ENCODE measurements at regions not wholly inside any gene's neighbourhood (a gene's known extent, or its start where the extent isn't known, plus 50 kb on each side); places are given as distances from the start of the nearest gene placed in this dataset.

DNA sequence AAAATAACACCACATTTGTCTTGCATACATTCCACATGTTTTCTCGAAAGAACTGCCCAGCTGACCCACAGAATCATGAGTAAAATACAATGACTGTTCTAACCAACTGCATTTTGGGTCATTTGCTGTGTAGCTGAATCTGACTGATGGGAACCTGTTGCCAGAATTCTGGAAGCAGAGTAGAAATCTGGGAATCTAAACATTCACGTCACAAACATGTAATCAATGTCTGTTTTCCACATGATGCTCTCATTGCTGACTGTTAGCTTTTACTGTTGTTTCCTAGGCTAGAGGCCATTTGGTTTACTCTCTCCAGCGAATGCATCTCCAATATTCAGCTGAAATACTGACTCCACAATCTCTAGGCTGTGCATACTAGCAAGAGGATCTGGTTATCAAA, 710.1 kb downstream of the KCNJ2 start:
- TF ChIP-seq REST (IDR thresholded peaks at IDR 0.05; ENCODE audit: insufficient read depth in 1 of 2, low read depth in 2 of 2, low read length in 1 of 2) (no peak), SIN3A (IDR thresholded peaks at IDR 0.05; ENCODE audit: borderline replicate concordance, insufficient read depth, low read depth, low read length) (no peak), POLR2AphosphoS5 (IDR thresholded peaks at IDR 0.05; ENCODE audit: low read depth, low read length) (no peak), TCF7L2 (IDR thresholded peaks at IDR 0.05; ENCODE audit: low read depth, low read length) (no peak)
- TF ChIP-seq, protein P1, sequence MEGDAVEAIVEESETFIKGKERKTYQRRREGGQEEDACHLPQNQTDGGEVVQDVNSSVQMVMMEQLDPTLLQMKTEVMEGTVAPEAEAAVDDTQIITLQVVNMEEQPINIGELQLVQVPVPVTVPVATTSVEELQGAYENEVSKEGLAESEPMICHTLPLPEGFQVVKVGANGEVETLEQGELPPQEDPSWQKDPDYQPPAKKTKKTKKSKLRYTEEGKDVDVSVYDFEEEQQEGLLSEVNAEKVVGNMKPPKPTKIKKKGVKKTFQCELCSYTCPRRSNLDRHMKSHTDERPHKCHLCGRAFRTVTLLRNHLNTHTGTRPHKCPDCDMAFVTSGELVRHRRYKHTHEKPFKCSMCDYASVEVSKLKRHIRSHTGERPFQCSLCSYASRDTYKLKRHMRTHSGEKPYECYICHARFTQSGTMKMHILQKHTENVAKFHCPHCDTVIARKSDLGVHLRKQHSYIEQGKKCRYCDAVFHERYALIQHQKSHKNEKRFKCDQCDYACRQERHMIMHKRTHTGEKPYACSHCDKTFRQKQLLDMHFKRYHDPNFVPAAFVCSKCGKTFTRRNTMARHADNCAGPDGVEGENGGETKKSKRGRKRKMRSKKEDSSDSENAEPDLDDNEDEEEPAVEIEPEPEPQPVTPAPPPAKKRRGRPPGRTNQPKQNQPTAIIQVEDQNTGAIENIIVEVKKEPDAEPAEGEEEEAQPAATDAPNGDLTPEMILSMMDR (IDR thresholded peaks at IDR 0.05), result no peak
- POLR2A ChIA-PET, result no interaction called here
- Histone ChIP-seq H3K4me3 (ENCODE audit: low read depth in 2 of 2, low read length in 2 of 2) (no peak overlapping the region), H3K36me3 (ENCODE audit: control insufficient read depth, insufficient read depth, low read length) (no peaks in the 10 kb centered on the region), H3K9me3 (ENCODE audit: control insufficient read depth, insufficient read depth, low read depth, low read length) (no peaks in the 10 kb centered on the region), H3K27ac (ENCODE audit: low read length) (no peak overlapping the region), H3K4me1 (ENCODE audit: control insufficient read depth, insufficient read depth, low read length) (no peaks in the 10 kb centered on the region), H3K27me3 (ENCODE audit: control insufficient read depth, insufficient read depth, low read length) (no peaks in the 10 kb centered on the region)
- DNase-seq (ENCODE audit: low read depth, low spot score) (no peak), ATAC-seq (no peak)
- BruUV-seq (replicated peaks), result no TSS peak
- CTCF ChIA-PET, result no interaction called here
- intact Hi-C loops (cut with micrococcal nuclease; ENCODE audit: unreplicated experiment), result no loop called here
- in situ Hi-C loops (cut with HindIII; ENCODE audit: low pct_unique_long_range_greater_than_20kb, low sequenced_read_pairs), result no loop called here

DNA sequence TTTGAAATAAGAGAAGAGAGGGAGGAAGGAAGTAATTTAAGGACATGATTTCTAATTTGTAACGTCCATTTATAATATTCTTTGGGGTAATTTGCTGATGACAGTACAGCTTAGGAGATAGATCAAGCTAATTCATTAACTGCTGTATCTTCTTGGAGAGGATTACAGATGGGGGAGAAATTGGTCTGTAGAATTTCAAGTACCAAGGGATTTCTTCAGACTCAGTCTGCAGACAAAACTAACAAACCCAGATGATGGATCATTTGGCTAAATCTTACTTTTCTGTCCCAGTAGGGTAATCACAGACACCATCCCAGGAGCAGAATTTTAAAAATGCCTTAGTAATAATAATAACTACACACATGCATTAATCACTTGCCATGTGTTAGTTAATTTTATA, 711.8 kb downstream of the KCNJ2 start:
- intact Hi-C loops (cut with micrococcal nuclease; ENCODE audit: unreplicated experiment), result no loop called here
- no peak for TF ChIP-seq SIN3A (IDR thresholded peaks at IDR 0.05; ENCODE audit: borderline replicate concordance, insufficient read depth, low read depth, low read length)
- no peak for TF ChIP-seq TCF7L2 (IDR thresholded peaks at IDR 0.05; ENCODE audit: low read depth, low read length)
- TF ChIP-seq, protein P1 (IDR thresholded peaks at IDR 0.05), result no peak
- no peak for TF ChIP-seq REST (IDR thresholded peaks at IDR 0.05; ENCODE audit: insufficient read depth in 1 of 2, low read depth in 2 of 2, low read length in 1 of 2)
- no peak for TF ChIP-seq POLR2AphosphoS5 (IDR thresholded peaks at IDR 0.05; ENCODE audit: low read depth, low read length)
- H3K4me3 ChIP-seq (ENCODE audit: low read depth in 2 of 2, low read length in 2 of 2), result no peak overlapping the region
- no TSS peak for BruUV-seq (replicated peaks)
- no peak overlapping the region for H3K27ac ChIP-seq (ENCODE audit: low read length)
- DNase-seq (ENCODE audit: low read depth, low spot score) (no peak), ATAC-seq (no peak)
- H3K36me3 ChIP-seq (ENCODE audit: control insufficient read depth, insufficient read depth, low read length), result no peaks in the 10 kb centered on the region
- in situ Hi-C loops (cut with HindIII; ENCODE audit: low pct_unique_long_range_greater_than_20kb, low sequenced_read_pairs), result no loop called here
- H3K27me3 ChIP-seq (ENCODE audit: control insufficient read depth, insufficient read depth, low read length), result no peaks in the 10 kb centered on the region
- CTCF ChIA-PET, result no interaction called here
- H3K9me3 ChIP-seq (ENCODE audit: control insufficient read depth, insufficient read depth, low read depth, low read length), result no peaks in the 10 kb centered on the region
- H3K4me1 ChIP-seq (ENCODE audit: control insufficient read depth, insufficient read depth, low read length), result no peaks in the 10 kb centered on the region
- POLR2A ChIA-PET, result no interaction called here

Data from Panc1 (cell line).